ENCODE measurements at regions not wholly inside any gene's neighbourhood (a gene's known extent, or its start where the extent isn't known, plus 50 kb on each side); places are given as distances from the start of the nearest gene placed in this dataset.

DNA sequence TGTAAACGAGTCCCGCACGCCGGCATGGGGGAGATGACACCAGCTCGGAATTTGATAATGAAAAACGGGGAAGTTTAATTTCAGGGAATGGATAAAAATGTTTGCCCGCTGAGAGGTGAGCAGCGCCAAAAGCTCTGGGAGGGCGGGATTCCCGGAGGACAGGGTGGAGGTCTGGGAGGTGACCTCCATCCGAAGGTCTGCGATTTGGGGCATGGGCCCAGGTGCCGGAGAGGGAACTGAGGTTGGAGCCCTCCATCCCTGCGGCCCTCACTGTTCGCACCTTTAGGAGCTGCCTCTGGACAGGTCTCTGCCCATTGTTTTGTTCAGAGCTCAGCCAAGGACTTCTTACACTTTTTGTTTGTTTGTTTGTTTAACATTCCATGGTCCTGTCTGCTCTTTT is 129.8 kb downstream of the URI1 start:
- in situ Hi-C loops (cut with MboI; ENCODE audit: low sequenced_read_pairs, unreplicated experiment): no loop called here
- no peak for DNase-seq (ENCODE audit: low spot score)
- TF ChIP-seq, protein P1, sequence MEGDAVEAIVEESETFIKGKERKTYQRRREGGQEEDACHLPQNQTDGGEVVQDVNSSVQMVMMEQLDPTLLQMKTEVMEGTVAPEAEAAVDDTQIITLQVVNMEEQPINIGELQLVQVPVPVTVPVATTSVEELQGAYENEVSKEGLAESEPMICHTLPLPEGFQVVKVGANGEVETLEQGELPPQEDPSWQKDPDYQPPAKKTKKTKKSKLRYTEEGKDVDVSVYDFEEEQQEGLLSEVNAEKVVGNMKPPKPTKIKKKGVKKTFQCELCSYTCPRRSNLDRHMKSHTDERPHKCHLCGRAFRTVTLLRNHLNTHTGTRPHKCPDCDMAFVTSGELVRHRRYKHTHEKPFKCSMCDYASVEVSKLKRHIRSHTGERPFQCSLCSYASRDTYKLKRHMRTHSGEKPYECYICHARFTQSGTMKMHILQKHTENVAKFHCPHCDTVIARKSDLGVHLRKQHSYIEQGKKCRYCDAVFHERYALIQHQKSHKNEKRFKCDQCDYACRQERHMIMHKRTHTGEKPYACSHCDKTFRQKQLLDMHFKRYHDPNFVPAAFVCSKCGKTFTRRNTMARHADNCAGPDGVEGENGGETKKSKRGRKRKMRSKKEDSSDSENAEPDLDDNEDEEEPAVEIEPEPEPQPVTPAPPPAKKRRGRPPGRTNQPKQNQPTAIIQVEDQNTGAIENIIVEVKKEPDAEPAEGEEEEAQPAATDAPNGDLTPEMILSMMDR (IDR thresholded peaks at IDR 0.05; ENCODE audit: borderline replicate concordance, control extremely low read depth, extremely low read depth, insufficient read depth, missing control alignments): no peak

DNA sequence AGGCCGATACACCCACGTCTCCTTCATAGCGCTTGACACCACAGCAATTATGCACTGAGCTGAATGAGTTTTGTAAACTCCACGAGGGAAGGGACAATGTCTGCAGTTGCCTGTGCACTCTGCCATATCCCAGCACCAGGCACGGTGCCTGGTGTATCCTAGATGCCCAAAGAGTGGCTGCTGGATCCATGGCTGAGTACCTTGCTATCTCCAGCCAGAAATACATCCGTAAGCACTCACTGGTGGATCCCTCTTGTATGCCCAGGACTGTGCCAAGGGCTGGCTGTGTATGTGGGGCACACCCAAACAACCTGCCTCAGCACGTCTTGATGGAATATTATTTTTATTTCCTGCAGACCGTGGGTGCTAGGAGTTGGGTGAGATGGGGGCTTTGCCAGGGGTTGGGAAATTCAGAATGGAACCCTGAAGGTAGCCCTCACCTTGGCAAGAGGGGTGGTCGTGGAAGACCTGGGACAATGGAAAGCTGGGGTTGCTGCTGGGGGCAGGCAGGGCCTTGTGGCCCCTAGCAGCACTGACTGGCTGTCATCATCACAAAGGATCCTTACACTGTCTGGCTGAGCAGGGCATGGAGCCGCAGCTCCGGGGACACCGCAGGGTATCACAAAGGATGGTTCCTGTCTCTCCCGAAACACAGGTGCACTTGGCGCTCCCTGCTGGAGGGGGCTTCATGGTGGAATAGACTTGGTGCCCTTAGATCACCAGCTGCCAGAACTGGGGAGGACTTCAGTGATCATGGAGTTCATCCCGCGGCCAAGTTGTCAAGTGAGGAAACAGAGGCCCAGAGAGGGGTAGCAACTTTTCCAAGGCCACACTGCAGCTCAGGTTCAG is 131.3 kb downstream of the URI1 start:
- in situ Hi-C loops (cut with MboI; ENCODE audit: low sequenced_read_pairs, unreplicated experiment): no loop called here
- TF ChIP-seq, protein P1 (IDR thresholded peaks at IDR 0.05; ENCODE audit: borderline replicate concordance, control extremely low read depth, extremely low read depth, insufficient read depth, missing control alignments): no peak
- DNase-seq (ENCODE audit: low spot score): no peak

DNA sequence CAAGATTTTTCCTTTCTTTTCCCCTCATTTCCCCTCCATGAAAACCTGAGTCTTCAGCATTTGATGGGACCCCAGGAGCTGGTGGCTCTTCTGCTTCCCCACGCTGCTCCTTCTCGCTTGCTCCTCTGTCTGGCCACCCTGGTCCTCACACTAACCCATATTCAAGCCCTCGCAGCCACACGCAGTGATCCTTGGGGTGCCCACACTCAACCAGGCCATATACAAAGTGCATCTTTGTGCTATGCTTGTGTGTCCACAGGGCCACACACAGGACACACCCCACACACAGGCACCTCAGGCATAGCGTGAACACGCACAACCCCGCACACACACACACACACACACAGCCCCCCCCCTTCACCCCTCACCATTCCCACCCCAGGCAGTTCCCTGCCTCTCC is 132.1 kb downstream of the URI1 start:
- in situ Hi-C loops (cut with MboI; ENCODE audit: low sequenced_read_pairs, unreplicated experiment): no loop called here
- DNase-seq (ENCODE audit: low spot score): no peak
- TF ChIP-seq, protein P1 (IDR thresholded peaks at IDR 0.05; ENCODE audit: borderline replicate concordance, control extremely low read depth, extremely low read depth, insufficient read depth, missing control alignments): no peak

DNA sequence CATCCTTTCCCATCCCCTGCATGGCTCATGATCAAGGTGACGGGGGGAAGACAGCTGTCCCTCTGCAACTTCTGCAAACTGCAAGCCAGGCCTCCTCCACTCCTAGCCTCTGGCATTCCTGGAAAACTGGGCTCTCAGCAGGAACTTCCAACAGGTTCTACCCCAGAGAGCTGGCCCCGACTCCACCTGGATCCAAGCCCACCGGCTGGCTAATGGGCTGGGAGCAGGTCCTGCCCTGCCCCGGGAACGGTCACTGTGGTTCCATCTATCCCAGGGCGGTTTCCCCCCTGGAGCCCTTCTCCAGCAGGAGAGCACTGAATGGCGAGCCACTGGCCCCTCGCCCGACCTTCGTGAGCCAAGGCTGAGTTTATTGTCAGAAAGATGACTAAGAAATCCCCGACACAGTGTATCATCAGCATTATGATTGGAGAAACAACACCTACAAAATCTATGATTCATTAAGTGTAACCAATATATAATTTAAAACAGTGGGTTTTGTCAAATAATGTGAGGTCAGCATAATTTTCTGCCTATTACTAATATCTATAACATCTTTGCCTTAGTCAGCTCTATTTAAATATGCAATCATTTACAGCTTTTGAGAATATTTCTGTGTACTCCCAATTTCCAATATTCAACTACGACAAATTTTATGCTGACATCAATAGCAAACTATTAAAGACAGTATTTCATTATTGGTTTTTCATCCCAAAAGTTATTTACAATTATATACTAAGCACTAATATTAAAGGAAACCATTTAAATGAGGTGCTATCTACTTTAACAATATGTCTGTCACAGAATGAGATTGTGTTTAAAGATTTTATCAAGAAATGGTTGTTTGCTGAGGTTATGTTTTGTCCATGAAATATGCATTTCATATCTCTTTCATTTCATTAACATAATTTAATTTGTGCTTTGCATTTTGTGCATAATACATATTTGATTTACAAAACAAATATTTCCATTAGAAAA is 133.0 kb downstream of the URI1 start:
- no peak for DNase-seq (ENCODE audit: low spot score)
- TF ChIP-seq, protein P1 (IDR thresholded peaks at IDR 0.05; ENCODE audit: borderline replicate concordance, control extremely low read depth, extremely low read depth, insufficient read depth, missing control alignments): no peak

DNA sequence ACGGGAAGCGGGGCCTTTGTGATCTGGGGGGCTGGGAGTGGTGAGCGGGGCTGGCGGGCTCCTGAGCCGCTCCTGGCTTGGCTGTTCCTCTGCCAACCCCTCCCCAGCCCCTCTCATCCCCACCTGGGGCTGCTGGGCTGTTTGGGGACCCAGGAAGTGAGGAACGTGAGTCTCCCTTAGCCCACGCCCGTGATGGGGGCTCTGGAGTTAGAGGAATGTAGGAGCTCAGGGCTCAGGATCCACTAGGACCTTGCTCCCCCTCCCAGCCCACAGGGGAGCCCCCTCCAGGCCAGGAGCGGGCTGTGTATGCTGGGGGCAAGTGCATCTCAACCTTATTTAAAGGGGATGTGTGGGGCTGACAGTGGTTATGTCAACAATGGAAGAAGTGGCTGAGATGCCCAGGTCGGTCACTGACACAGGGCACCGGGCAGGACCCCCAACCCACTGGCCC is 134.1 kb downstream of the URI1 start:
- no peak for DNase-seq (ENCODE audit: low spot score)
- TF ChIP-seq, protein P1 (IDR thresholded peaks at IDR 0.05; ENCODE audit: borderline replicate concordance, control extremely low read depth, extremely low read depth, insufficient read depth, missing control alignments): no peak
- in situ Hi-C loops (cut with MboI; ENCODE audit: low sequenced_read_pairs, unreplicated experiment): no loop called here

More for the DNA sequence above, 133.0 kb downstream of the URI1 start:
- in situ Hi-C loops (cut with MboI; ENCODE audit: low sequenced_read_pairs, unreplicated experiment): no loop called here
